ENCODE measurements at regions not wholly inside any gene's neighbourhood (a gene's known extent, or its start where the extent isn't known, plus 50 kb on each side); places are given as distances from the start of the nearest gene placed in this dataset.
"Not testable (repeated sequence)": the region's sequence is repeated elsewhere in the genome, so short reads cannot be mapped to it uniquely, and the experiment has no call there.

GRCh38 chrX:77279373-77279772, 167.8 kb upstream of the FGF16 start:
- TF ChIP-seq CTCF (IDR thresholded peaks at IDR 0.05); ZFX (IDR thresholded peaks at IDR 0.05; ENCODE audit: borderline replicate concordance): not testable (repeated sequence)

All from 22Rv1 (cell line).